K562 (cell line): ENCODE measurements at regions not wholly inside any gene's neighbourhood (a gene's known extent, or its start where the extent isn't known, plus 50 kb on each side); places are given as distances from the start of the nearest gene placed in this dataset.
"Not testable (repeated sequence)": the region's sequence is repeated elsewhere in the genome, so short reads cannot be mapped to it uniquely, and the experiment has no call there.

Source experiments
- ATAC-seq: fragments of 200-7000 bp; cut with Tn5 transposase; 3 replicates; pipeline ENCODE4 v1.9.1; 2020; ENCODE audit warnings: moderate library complexity
- BruUV-seq: library from RNA; stranded (reverse); fragments of 400-500 nt; replicated peaks from 2 replicates; lab custom pipeline; 2021; lab: Mats Ljungman, UMichigan
- CTCF ChIA-PET: fragments of 300-600 bp; formaldehyde crosslinking; extraction: SDS; loops from one replicate; lab custom pipeline; 2021; ENCODE audit warnings: low intra/inter-chr PET ratio; lab: Yijun Ruan, JAX
- POLR2A ChIA-PET: fragments of 300-600, 350-650 bp; sonication (Branson Sonifier 250); formaldehyde crosslinking; extraction: SDS; loops from one replicate; lab custom pipeline; 2021; ENCODE audit warnings: antibody characterized with exemption, inconsistent platforms; lab: Yijun Ruan, JAX
- DNase-seq, 4 experiments: peaks; one replicate each; pipeline versions ENCODE4 v3.0.0 to v3.0.0-alpha.2; 2011 to 2018; ENCODE audit warnings: low spot score in 3 of 4, mixed read lengths in 3 of 4; ENCODE audit errors: extremely low read depth in 1 of 4
- FAIRE-seq: peaks from 2 replicates; lab custom pipeline; 2011; peaks lifted over from hg19 to GRCh38; lab: Jason Lieb, UNC
- H2AFZ ChIP-seq: 2 replicates; pipeline ENCODE4 v1.6.0; 2011; ENCODE audit warnings: low read depth, low read length, control low read depth, inconsistent platforms
- H3K27ac ChIP-seq: fragments of 200-600 bp; 3 replicates; pipeline ENCODE4 v1.8.0; 2011; ENCODE audit warnings: low read depth, mild to moderate bottlenecking, control low read depth, inconsistent platforms, low read length, moderate library complexity, mixed read lengths; ENCODE audit errors: extremely low read depth
- H3K27me3 ChIP-seq, 2 experiments: fragments of 300-600 bp in 1 of 2; 2 replicates in 1 of 2; 3 replicates in 1 of 2; pipeline versions ENCODE4 v1.6.0 to v1.8.0; 2011; ENCODE audit warnings: inconsistent platforms in 2 of 2, low read length in 2 of 2, mild to moderate bottlenecking in 1 of 2, mixed read lengths in 1 of 2, moderate library complexity in 1 of 2; ENCODE audit not compliant: control insufficient read depth in 2 of 2, insufficient read depth in 2 of 2
- H3K36me3 ChIP-seq: fragments of 300-600 bp; 3 replicates; pipeline ENCODE4 v1.8.0; 2011; ENCODE audit warnings: mild to moderate bottlenecking, low read length, inconsistent platforms; ENCODE audit not compliant: control insufficient read depth, insufficient read depth
- H3K4me1 ChIP-seq, 2 experiments: fragments of 200-600 bp in 1 of 2; replicated peaks in 1 of 2; 2 replicates in 1 of 2; 3 replicates in 1 of 2; pipeline versions ENCODE4 v1.5.1 to v1.8.0; 2011; ENCODE audit warnings: inconsistent platforms in 2 of 2, low read length in 2 of 2, mild to moderate bottlenecking in 1 of 2, mixed read lengths in 1 of 2, moderate library complexity in 1 of 2; ENCODE audit not compliant: control insufficient read depth in 2 of 2, insufficient read depth in 2 of 2
- H3K4me2 ChIP-seq: 2 replicates; pipeline ENCODE4 v1.6.1; 2011; ENCODE audit warnings: low read length, control low read depth, inconsistent platforms, mixed read lengths; ENCODE audit not compliant: insufficient read depth
- H3K4me3 ChIP-seq: fragments of 200-600 bp; sonication (generic), shearing (Covaris generic); 2 replicates; pipeline ENCODE4 v1.5.1; 2016; ENCODE audit warnings: control low read depth, inconsistent platforms
- H3K79me2 ChIP-seq: fragments of 200-600 bp; 3 replicates; pipeline ENCODE4 v1.8.0; 2011; ENCODE audit warnings: low read length, inconsistent platforms; ENCODE audit not compliant: control insufficient read depth, insufficient read depth
- H3K9ac ChIP-seq, 2 experiments: 2 replicates each; pipeline versions ENCODE4 v1.6.0 to v1.6.1; 2011; ENCODE audit warnings: low read depth in 2 of 2, low read length in 2 of 2, control low read depth in 1 of 2, inconsistent platforms in 1 of 2, mild to moderate bottlenecking in 1 of 2, mixed read lengths in 1 of 2; ENCODE audit not compliant: insufficient read depth in 1 of 2
- H3K9me1 ChIP-seq: one replicate; pipeline ENCODE4 v1.6.0; 2011; ENCODE audit warnings: inconsistent platforms, mild to moderate bottlenecking, low read length, moderate library complexity; ENCODE audit not compliant: control insufficient read depth, insufficient read depth
- H3K9me3 ChIP-seq: replicated peaks from 2 replicates; pipeline ENCODE4 v1.5.1; 2011; ENCODE audit warnings: low read depth, low read length, inconsistent platforms; ENCODE audit not compliant: control insufficient read depth, insufficient read depth
- H4K20me1 ChIP-seq: replicated peaks from 2 replicates; pipeline ENCODE4 v1.6.1; 2011; ENCODE audit warnings: low read length, inconsistent platforms, mixed read lengths; ENCODE audit not compliant: control insufficient read depth, insufficient read depth
- HMBOX1 ChIP-seq: sonication (generic); IDR thresholded peaks from 2 replicates; pipeline ENCODE4 v1.6.1; 2016
- WGBS: fragments of 100-300 bp; shearing (Covaris generic); methylation state at CpG from one replicate; pipeline ENCODE4 v1.1.6; 2016; ENCODE audit warnings: low coverage, mixed read lengths; ENCODE audit not compliant: insufficient coverage; ENCODE audit errors: missing lambda C conversion rate; 5-methylcytosine and 5-hydroxymethylcytosine counted together
- in situ Hi-C: fragments of 300-500 bp; cut with MboI; formaldehyde crosslinking; loops from 4 replicates; pipeline ENCODE4 v1.15.0; 2018; ENCODE audit warnings: inconsistent platforms, mixed read lengths
- intact Hi-C: fragments of 100-400 bp; cut with micrococcal nuclease; formaldehyde crosslinking; loops from 2 replicates; pipeline ENCODE4 v1.14.2; 2022

- H3K36me3 ChIP-seq, POLR2A ChIA-PET, H2AFZ ChIP-seq, H3K9ac ChIP-seq, DNase-seq, intact Hi-C loops, H3K4me3 ChIP-seq, ATAC-seq, H4K20me1 ChIP-seq, H3K27ac ChIP-seq, H3K9me1 ChIP-seq, FAIRE-seq, H3K9me3 ChIP-seq, H3K79me2 ChIP-seq, CTCF ChIA-PET, BruUV-seq, in situ Hi-C loops, H3K27me3 ChIP-seq, H3K4me1 ChIP-seq, H3K4me2 ChIP-seq: not testable (repeated sequence)
- 78% methylated on average over 1 of the region's 4 CpGs for WGBS
- TF ChIP-seq HMBOX1 = peak; percentile 16; the same call in 1 of the 2 replicates
These were observed 80.5 kb upstream of the ADORA2B start for GRCh38 chr17:15864472-15864871.

- in situ Hi-C loops, intact Hi-C loops, H3K79me2 ChIP-seq, DNase-seq, H3K27me3 ChIP-seq, H3K9ac ChIP-seq, BruUV-seq, POLR2A ChIA-PET, H3K4me1 ChIP-seq, H3K36me3 ChIP-seq, H4K20me1 ChIP-seq, H3K27ac ChIP-seq, ATAC-seq, CTCF ChIA-PET, H2AFZ ChIP-seq, H3K4me2 ChIP-seq, H3K9me1 ChIP-seq, H3K4me3 ChIP-seq, FAIRE-seq, H3K9me3 ChIP-seq: not testable (repeated sequence)
- WGBS = 83% methylated on average over 3 of the region's 3 CpGs
These were observed 78.9 kb upstream of the ADORA2B start for GRCh38 chr17:15866015-15866414.

GRCh38 chr17:15867331-15867730, 77.6 kb upstream of the ADORA2B start:
- H3K27me3 ChIP-seq, DNase-seq, H3K9me1 ChIP-seq, FAIRE-seq, in situ Hi-C loops, H3K9me3 ChIP-seq, ATAC-seq, BruUV-seq, intact Hi-C loops, H3K4me2 ChIP-seq, H3K4me1 ChIP-seq, H3K27ac ChIP-seq, CTCF ChIA-PET, H3K36me3 ChIP-seq, H3K79me2 ChIP-seq, H2AFZ ChIP-seq, POLR2A ChIA-PET, H3K9ac ChIP-seq, H3K4me3 ChIP-seq, H4K20me1 ChIP-seq: not testable (repeated sequence)
- WGBS = 86% methylated on average over 4 of the region's 31 CpGs

GRCh38 chr17:15869868-15870267, 75.1 kb upstream of the ADORA2B start:
- intact Hi-C loops, POLR2A ChIA-PET, H3K4me2 ChIP-seq, H3K36me3 ChIP-seq, DNase-seq, H3K4me1 ChIP-seq, CTCF ChIA-PET, in situ Hi-C loops, H3K4me3 ChIP-seq, H3K79me2 ChIP-seq, H3K9me1 ChIP-seq, H4K20me1 ChIP-seq, H3K9ac ChIP-seq, H2AFZ ChIP-seq, H3K27me3 ChIP-seq, H3K9me3 ChIP-seq, BruUV-seq, ATAC-seq, H3K27ac ChIP-seq, FAIRE-seq: not testable (repeated sequence)
- no CpG with 5 or more reads among the region's 2 CpGs for WGBS
